ENCODE measurements at regions not wholly inside any gene's neighbourhood (a gene's known extent, or its start where the extent isn't known, plus 50 kb on each side); places are given as distances from the start of the nearest gene placed in this dataset.

DNA sequence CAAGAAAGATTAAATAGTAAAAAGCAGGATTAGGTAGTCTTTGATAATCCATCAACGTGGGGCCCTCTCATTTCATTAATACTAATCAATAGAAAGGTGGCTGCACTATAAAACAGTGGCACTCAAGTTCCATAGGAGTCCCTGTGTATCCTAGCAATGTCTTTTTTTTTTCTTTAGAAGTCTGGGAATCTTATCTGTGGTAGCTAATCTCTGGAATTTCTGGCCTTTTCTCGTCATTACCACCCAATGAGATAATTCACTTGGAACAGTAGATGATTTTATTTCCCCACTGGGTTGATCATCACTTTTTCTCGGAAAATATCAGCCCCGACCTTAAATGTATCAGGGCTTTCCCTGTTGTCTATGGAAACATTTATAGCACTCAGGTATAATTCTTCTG lies 86.8 kb upstream of the CDH6 start:
- Histone ChIP-seq H3K27me3 (no peaks in the 10 kb centered on the region), H3K9me3 (no peaks in the 10 kb centered on the region), H3K4me1 (ENCODE audit: insufficient read depth) (no peaks in the 10 kb centered on the region), H3K4me3 (no peak overlapping the region), H3K36me3 (no peaks in the 10 kb centered on the region), H3K27ac (no peak overlapping the region)
- 24 to 38% (median 34%) methylated on average over 4 of the region's 4 CpGs for WGBS, 3 donors
- TF ChIP-seq EP300 (IDR thresholded peaks at IDR 0.05) (no peak), POLR2A (IDR thresholded peaks at IDR 0.05) (no peak)
- TF ChIP-seq, protein P1, sequence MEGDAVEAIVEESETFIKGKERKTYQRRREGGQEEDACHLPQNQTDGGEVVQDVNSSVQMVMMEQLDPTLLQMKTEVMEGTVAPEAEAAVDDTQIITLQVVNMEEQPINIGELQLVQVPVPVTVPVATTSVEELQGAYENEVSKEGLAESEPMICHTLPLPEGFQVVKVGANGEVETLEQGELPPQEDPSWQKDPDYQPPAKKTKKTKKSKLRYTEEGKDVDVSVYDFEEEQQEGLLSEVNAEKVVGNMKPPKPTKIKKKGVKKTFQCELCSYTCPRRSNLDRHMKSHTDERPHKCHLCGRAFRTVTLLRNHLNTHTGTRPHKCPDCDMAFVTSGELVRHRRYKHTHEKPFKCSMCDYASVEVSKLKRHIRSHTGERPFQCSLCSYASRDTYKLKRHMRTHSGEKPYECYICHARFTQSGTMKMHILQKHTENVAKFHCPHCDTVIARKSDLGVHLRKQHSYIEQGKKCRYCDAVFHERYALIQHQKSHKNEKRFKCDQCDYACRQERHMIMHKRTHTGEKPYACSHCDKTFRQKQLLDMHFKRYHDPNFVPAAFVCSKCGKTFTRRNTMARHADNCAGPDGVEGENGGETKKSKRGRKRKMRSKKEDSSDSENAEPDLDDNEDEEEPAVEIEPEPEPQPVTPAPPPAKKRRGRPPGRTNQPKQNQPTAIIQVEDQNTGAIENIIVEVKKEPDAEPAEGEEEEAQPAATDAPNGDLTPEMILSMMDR (IDR thresholded peaks at IDR 0.05) = no peak
- no peak for DNase-seq
- intact Hi-C loops (cut with DNase I) = no loop called here

DNA sequence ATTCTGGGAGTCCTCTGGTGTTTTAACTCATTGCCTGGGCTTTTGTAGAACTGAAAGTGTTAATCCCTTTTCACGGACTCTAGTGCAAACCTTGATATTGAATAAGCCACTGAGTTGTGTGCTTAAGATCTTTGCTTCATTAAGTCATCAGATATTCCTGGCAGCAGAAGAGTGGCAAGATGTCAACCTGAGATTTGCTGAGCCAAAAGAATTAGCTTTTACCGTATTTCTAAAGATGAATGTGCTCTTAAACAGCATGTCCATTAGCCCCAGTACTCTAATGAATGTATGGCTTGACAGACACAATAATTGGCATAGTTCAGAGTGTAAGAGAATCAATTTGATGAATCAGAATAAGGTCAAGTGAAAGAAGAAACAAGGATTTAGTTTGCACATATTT lies 87.2 kb upstream of the CDH6 start:
- no peak for DNase-seq
- intact Hi-C loops (cut with DNase I) = no loop called here
- H3K4me3 ChIP-seq = no peak overlapping the region
- no peak overlapping the region for H3K27ac ChIP-seq
- no peaks in the 10 kb centered on the region for H3K4me1 ChIP-seq (ENCODE audit: insufficient read depth)
- TF ChIP-seq EP300 (IDR thresholded peaks at IDR 0.05) (no peak), POLR2A (IDR thresholded peaks at IDR 0.05) (no peak)
- TF ChIP-seq, protein P1 (IDR thresholded peaks at IDR 0.05) = no peak
- H3K36me3 ChIP-seq = no peaks in the 10 kb centered on the region
- no peaks in the 10 kb centered on the region for H3K9me3 ChIP-seq
- H3K27me3 ChIP-seq = no peaks in the 10 kb centered on the region
- 72 to 83% (median 73%) methylated on average over 2 of the region's 2 CpGs for WGBS, 3 donors

DNA sequence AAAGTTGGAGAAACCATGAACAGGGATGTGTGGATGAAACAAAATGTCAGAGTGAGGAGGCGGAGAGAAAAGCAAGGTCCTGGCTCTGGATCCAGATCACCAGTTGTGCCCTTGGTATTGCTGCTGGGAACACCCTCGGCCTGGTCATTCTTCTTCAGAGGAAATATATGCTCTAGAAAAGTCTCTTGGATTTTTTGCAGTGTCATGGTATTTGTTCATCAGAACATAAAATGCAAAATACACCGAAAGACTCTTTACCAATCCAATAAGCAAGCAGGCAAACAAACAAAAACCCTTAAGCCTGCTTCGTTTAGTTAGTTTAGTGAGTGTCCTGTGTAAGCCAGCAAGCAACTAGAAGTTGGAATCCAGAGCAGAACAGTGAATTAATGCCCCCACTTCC lies 88.7 kb upstream of the CDH6 start:
- Histone ChIP-seq H3K27ac (no peak overlapping the region), H3K27me3 (no peaks in the 10 kb centered on the region), H3K9me3 (no peaks in the 10 kb centered on the region), H3K4me3 (no peak overlapping the region), H3K4me1 (ENCODE audit: insufficient read depth) (no peaks in the 10 kb centered on the region), H3K36me3 (no peaks in the 10 kb centered on the region)
- no peak for TF ChIP-seq EP300 (IDR thresholded peaks at IDR 0.05)
- TF ChIP-seq POLR2A (IDR thresholded peaks at IDR 0.05) = no peak
- TF ChIP-seq, protein P1 (IDR thresholded peaks at IDR 0.05) = no peak
- no peak for DNase-seq
- intact Hi-C loops (cut with DNase I) = loop anchor here in 1 of 4 donors (5.0 kb wide), 1 partner anchor 1672 kb away; no protein-coding TSS in a partner anchor
- WGBS, 3 donors = 82 to 85% (median 82%) methylated on average over 4 of the region's 4 CpGs

DNA sequence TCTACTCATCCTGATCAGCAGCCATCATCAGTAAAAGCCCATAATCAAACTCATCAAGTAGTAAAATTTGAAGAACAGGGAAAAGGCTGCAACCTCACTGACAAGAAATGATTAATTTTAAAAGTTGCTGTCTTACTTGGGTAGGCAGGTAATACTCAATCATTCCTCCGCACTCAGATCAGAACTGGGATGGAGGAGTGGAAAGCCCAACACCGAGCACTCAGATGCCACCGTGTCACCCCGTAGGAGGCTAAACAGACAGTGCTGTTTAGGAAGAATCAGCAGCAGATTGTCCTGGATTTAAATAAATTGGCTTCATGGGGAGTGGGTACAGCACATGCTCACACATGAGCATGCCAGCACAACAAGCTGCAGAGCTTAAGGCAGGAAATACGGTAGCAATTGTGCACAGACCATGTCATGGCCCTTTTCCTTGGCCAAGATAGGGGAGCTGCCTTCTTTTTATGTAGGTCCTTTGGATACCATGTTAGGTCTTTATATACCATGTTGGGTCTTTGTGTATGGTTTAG lies 92.6 kb upstream of the CDH6 start:
- Histone ChIP-seq H3K27me3 (no peaks in the 10 kb centered on the region), H3K27ac (no peak overlapping the region), H3K4me3 (no peak overlapping the region), H3K4me1 (ENCODE audit: insufficient read depth) (no peaks in the 10 kb centered on the region), H3K9me3 (no peaks in the 10 kb centered on the region), H3K36me3 (no peaks in the 10 kb centered on the region)
- TF ChIP-seq, protein P1 (IDR thresholded peaks at IDR 0.05) = no peak
- TF ChIP-seq EP300 (IDR thresholded peaks at IDR 0.05) (no peak), POLR2A (IDR thresholded peaks at IDR 0.05) (no peak)
- intact Hi-C loops (cut with DNase I) = loop anchor here in 1 of 4 donors (5.0 kb wide), 1 partner anchor 1669 kb away; no protein-coding TSS in a partner anchor
- DNase-seq = no peak
- 67 to 79% (median 75%) methylated on average over 5 of the region's 5 CpGs for WGBS, 3 donors

Data from ovary (tissue), 7 donors.